Sigmoid colon (tissue), 6 donors: ENCODE measurements at regions not wholly inside any gene's neighbourhood (a gene's known extent, or its start where the extent isn't known, plus 50 kb on each side); places are given as distances from the start of the nearest gene placed in this dataset.
A peak's percentile ranks its signal among the peaks of the same experiment; 100 is the strongest.

Source experiments
- DNase-seq: peaks from one replicate; pipeline ENCODE4 v3.0.0-alpha.2; 2019
- H3K27ac ChIP-seq, 4 donors: fragments of 200-600 bp; sonication (generic); one replicate each; pipeline ENCODE4 v1.5.1; 2016 to 2019; ENCODE audit warnings: mild to moderate bottlenecking in 1 of 4
- H3K27me3 ChIP-seq, 3 donors: fragments of 200-600 bp; sonication (generic); one replicate each; pipeline ENCODE4 v1.5.1; 2019; ENCODE audit warnings: mild to moderate bottlenecking in 1 of 3
- H3K36me3 ChIP-seq, 4 donors: fragments of 200-600 bp; sonication (generic); one replicate each; pipeline ENCODE4 v1.5.1; 2016 to 2019
- H3K4me1 ChIP-seq, 4 donors: fragments of 200-600 bp; sonication (generic); one replicate each; pipeline ENCODE4 v1.5.1; 2017 to 2019
- H3K4me3 ChIP-seq, 4 donors: fragments of 200-600 bp; sonication (generic); one replicate each; pipeline ENCODE4 v1.5.1; 2017 to 2019; ENCODE audit warnings: mild to moderate bottlenecking in 2 of 4, moderate library complexity in 1 of 4
- H3K9me3 ChIP-seq, 4 donors: fragments of 200-600 bp in 3 of 4; sonication (generic) in 3 of 4; one replicate each; pipeline versions ENCODE4 v1.5.1 to v1.6.1; 2013 to 2019
- CTCF ChIP-seq, 4 experiments: fragments of 450-650 bp in 3 of 4; fragments of 200-600 bp in 1 of 4; IDR thresholded peaks; one replicate each; pipeline ENCODE4 v1.5.1; 2016 to 2019; ENCODE audit warnings: antibody characterized with exemption in 4 of 4, mild to moderate bottlenecking in 3 of 4, moderate library complexity in 2 of 4
- EP300 ChIP-seq, 4 donors: sonication (generic); formaldehyde crosslinking; IDR thresholded peaks; one replicate each; pipeline ENCODE4 v1.6.1; 2017; ENCODE audit warnings: antibody characterized with exemption in 4 of 4
- POLR2A ChIP-seq, 2 donors: fragments of 450-650 bp; IDR thresholded peaks; one replicate each; pipeline ENCODE4 v1.6.1; 2016; ENCODE audit warnings: antibody characterized with exemption in 2 of 2, mild to moderate bottlenecking in 2 of 2, moderate library complexity in 2 of 2
- POLR2AphosphoS5 ChIP-seq, 4 donors: sonication (generic); formaldehyde crosslinking; IDR thresholded peaks; one replicate each; pipeline ENCODE4 v1.6.1; 2017; ENCODE audit warnings: antibody characterized with exemption in 4 of 4
- WGBS, 2 donors: extraction: QIAGEN DNeasy Blood & Tissue Kit; methylation state at CpG; one replicate each; pipeline ENCODE4 v1.1.7; 2013; 5-methylcytosine and 5-hydroxymethylcytosine counted together
- intact Hi-C: fragments of 100-400 bp; cut with DNase I; formaldehyde crosslinking; loops from one replicate; pipeline ENCODE4 v1.15.1; 2023
- donor health status: healthy with polysubstance abuse.
- donor health status: healthy.

DNA sequence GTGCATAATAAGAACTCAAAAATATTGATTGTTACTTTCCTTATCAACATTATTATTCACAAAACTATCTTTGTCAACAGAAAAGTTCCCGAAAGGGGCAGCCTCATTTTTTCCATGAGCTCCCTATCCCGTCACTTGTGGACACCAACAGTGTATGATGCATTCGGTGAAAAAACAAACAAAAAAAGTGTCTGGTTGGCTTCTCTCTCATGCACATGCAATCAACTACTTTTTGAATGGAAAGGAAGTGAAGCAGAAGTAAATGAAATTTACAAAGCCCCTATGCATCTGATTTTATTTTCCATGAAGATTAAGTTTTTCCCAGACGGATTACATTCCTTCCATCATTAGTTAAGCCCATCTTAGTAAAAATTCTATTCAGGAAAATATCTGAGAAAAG, 526.9 kb downstream of the RFC3 start:
- WGBS, 2 donors = 86 to 89% methylated on average over 4 of the region's 4 CpGs
- Histone ChIP-seq H3K27ac (no peak overlapping the region), H3K27me3 (no peaks in the 10 kb centered on the region), H3K9me3 (no peaks in the 10 kb centered on the region), H3K4me3 (no peak overlapping the region), H3K36me3 (no peaks in the 10 kb centered on the region), H3K4me1 (peaks cover 0 to 21% (median 16%) of the 10 kb centered on the region in 4 donors)
- TF ChIP-seq POLR2A (IDR thresholded peaks at IDR 0.05) = no peak
- no peak for TF ChIP-seq EP300 (IDR thresholded peaks at IDR 0.05)
- no peak for TF ChIP-seq POLR2AphosphoS5 (IDR thresholded peaks at IDR 0.05)
- TF ChIP-seq CTCF (IDR thresholded peaks at IDR 0.05) = no peak
- intact Hi-C loops = no loop called here
- DNase-seq = no peak

GRCh38 chr13:34345258-34345965, 527.5 kb downstream of the RFC3 start:
- Histone ChIP-seq H3K4me3 (no peak overlapping the region), H3K4me1 (peaks cover 0 to 24% (median 16%) of the 10 kb centered on the region in 4 donors), H3K36me3 (no peaks in the 10 kb centered on the region), H3K9me3 (no peaks in the 10 kb centered on the region), H3K27me3 (no peaks in the 10 kb centered on the region), H3K27ac (no peak overlapping the region)
- no peak for DNase-seq
- WGBS, 2 donors = 73 to 83% methylated on average over 7 of the region's 7 CpGs
- intact Hi-C loops = no loop called here
- no peak for TF ChIP-seq EP300 (IDR thresholded peaks at IDR 0.05)
- TF ChIP-seq POLR2AphosphoS5 (IDR thresholded peaks at IDR 0.05) = no peak
- TF ChIP-seq POLR2A (IDR thresholded peaks at IDR 0.05) = no peak
- no peak for TF ChIP-seq CTCF (IDR thresholded peaks at IDR 0.05)

- no peak for TF ChIP-seq POLR2AphosphoS5 (IDR thresholded peaks at IDR 0.05)
- TF ChIP-seq EP300 (IDR thresholded peaks at IDR 0.05) = no peak
- no peak for TF ChIP-seq CTCF (IDR thresholded peaks at IDR 0.05)
- TF ChIP-seq POLR2A (IDR thresholded peaks at IDR 0.05) = no peak
- no peak for DNase-seq
- Histone ChIP-seq H3K9me3 (no peaks in the 10 kb centered on the region), H3K4me1 (peaks cover 0 to 24% (median 16%) of the 10 kb centered on the region in 4 donors), H3K4me3 (no peak overlapping the region), H3K27ac (no peak overlapping the region), H3K27me3 (no peaks in the 10 kb centered on the region), H3K36me3 (no peaks in the 10 kb centered on the region)
- 23 to 66% methylated on average over 4 of the region's 4 CpGs for WGBS, 2 donors
- intact Hi-C loops = no loop called here
Measured at GRCh38 chr13:34346626-34347025, 528.7 kb downstream of the RFC3 start.

DNA sequence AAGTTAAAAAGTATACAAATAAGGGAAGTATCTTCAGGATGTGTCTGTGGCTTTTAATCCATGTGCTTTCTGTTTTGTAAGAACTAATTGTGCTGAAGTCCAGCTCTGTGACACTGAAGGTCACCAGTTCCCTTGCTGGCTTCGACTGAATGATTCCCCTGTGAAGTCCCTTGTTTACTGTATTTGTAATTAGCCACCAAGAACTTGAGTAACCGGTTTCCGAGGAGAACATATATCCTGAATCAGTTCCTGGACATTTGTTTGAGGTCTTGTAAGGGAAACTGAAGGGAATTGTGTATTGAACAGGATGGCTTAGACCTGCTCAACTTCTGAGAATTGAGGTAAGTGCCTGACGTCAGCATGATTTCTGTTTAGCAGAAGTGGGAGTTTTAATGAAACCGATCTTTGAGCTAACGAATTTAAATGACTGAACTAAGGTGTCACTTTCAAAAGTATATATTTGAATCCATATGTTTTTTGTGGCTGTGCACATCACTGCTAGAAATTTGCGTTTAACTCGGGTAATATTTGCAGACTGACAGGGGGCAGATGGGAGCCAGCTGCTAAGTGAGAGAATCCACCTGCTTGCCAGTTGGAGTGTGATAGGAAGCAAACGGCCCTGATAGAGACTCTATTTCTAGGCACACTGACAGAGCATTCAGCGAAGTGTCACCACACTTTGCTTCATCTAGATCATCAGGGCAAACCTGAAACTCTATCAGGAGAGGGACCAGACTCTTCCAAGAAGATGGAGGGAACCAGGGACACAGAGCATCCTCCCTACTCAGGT, 530.0 kb downstream of the RFC3 start:
- Histone ChIP-seq H3K27me3 (no peaks in the 10 kb centered on the region), H3K9me3 (no peaks in the 10 kb centered on the region), H3K36me3 (no peaks in the 10 kb centered on the region), H3K27ac (no peak overlapping the region), H3K4me3 (no peak overlapping the region), H3K4me1 (peaks cover 0 to 24% (median 16%) of the 10 kb centered on the region in 4 donors)
- TF ChIP-seq EP300 (IDR thresholded peaks at IDR 0.05) = no peak
- TF ChIP-seq POLR2AphosphoS5 (IDR thresholded peaks at IDR 0.05) = peak in 1 of 4 donors; percentile 30
- 15 to 53% methylated on average over 10 of the region's 10 CpGs for WGBS, 2 donors
- intact Hi-C loops = no loop called here
- no peak for DNase-seq

DNA sequence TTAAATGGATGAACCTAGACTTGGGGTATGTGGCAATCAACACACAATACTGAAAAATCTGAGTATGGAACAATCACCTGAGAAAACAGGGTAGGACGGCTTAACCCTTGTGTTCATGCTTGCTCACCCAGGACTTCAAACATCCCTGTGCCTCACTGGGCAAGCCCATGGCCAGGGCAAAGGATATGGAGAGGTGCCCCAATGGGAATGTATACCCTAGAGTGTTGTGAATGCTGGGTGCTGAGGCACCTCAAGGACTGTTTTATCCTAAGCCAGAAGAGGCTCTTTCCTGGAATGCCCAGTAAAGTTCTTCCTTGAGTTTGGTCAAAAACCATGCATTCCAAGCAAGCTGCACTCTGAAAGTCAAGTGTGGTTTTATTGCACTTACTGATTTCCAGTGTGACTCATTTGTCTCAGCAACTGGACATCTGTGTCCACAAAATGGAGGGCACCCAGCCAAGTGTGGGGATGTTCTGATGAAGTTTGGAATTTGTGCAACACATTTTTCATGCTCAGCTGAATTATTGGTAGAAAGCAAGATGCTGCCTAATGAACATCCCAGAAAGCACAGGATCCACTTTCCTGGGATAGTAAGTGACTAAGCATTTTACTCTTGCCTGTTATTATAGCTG, 531.3 kb downstream of the RFC3 start:
- no peak overlapping the region for H3K4me3 ChIP-seq
- H3K27me3 ChIP-seq = no peaks in the 10 kb centered on the region
- H3K36me3 ChIP-seq = no peaks in the 10 kb centered on the region
- 93 to 99% methylated on average over 1 of the region's 1 CpG for WGBS, 2 donors
- H3K27ac ChIP-seq = peak overlapping the region in 1 of 4 donors; percentile 25
- TF ChIP-seq CTCF (IDR thresholded peaks at IDR 0.05) (no peak), POLR2AphosphoS5 (IDR thresholded peaks at IDR 0.05) (peak in 1 of 4 donors; percentile 30)
- peak; percentile 78 for DNase-seq
- H3K4me1 ChIP-seq = peaks cover 0 to 24% (median 16%) of the 10 kb centered on the region in 4 donors
- intact Hi-C loops = no loop called here
- no peaks in the 10 kb centered on the region for H3K9me3 ChIP-seq
